NCI-H1105 treated with DMSO at 0.1 percent for 48 hours (cell line): ENCODE measurements at regions not wholly inside any gene's neighbourhood (a gene's known extent, or its start where the extent isn't known, plus 50 kb on each side); places are given as distances from the start of the nearest gene placed in this dataset.
A peak's percentile ranks its signal among the peaks of the same experiment; 100 is the strongest.

Experiments used
- DNase-seq: peaks from one replicate; lab custom pipeline; 2025; lab: John Stamatoyannopoulos, UW

- DNase-seq, result no peak
Measured at GRCh38 chr14:101706509-101707067, 54.9 kb upstream of the PPP2R5C start.

DNA sequence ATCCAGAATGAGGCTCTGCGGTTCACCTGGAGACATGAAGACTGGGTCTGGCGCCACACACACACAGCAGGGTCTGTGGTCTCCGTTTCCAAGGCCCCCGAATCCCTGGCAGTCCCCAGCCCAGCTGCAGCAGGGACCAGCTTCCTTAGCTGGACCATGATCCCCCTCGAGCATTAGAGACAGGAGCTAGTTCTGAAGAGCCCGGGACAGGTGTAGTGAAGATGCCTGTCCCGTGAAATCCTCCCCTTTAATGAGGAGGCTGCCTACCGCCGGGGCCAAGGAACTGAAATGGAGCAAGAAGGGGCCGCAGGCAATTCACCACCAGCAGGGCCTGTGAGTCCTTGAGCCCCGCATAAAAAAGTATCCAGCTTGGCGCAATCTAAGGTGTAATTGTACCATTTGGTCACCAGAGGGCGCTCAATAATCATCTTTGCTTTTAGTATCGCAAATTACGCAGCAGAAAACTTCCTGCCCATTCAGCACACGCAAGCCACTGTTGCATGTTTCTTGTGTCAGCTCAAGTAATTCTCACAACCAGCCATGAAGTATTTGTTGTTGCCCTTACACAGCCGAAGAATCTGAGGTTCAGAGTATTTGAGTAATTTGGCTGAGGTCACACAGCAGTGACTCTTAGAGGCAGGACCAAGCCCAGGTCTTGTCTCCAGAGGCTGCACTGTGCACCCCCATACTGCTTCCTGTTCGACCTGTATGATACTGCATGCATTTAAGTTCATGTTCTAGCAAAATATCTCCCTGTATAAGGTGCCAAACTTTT lies 54.3 kb upstream of the PPP2R5C start:
- DNase-seq, result peak; percentile 82

- no peak for DNase-seq
Measured at GRCh38 chr14:101707863-101708620, 53.5 kb upstream of the PPP2R5C start.

DNA sequence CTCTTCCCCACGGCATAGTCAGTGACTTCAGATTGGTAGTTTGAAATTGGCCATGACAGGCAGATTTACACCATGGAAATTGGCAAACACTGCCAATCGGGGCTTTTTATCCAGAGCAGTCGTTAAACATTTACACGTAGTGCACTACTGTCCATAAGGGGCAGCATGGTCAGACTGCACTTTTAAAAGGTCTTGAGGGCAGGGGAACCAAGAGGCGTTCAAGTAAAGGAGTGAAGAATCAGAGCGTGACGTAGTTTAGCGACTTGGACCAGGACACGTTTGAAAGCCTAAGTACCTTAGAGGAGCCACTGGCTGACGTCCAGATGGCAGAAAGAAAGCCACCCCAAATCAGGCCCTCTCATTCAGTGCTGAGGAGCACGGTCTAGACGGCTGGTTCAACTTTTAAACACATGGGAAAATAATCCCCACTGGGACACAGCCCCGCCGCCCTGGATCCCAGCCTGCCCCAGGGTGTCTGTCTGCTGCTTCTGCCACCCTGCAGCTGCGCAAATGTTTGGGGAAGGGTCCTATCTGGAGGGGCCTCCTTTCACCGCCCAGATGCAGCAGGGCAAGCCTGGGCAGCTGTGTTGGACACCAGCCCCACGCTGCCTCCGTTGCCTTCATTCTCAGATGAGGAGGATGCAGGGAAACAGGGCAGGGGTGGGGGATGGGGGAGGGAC lies 52.5 kb upstream of the PPP2R5C start:
- DNase-seq, result no peak

DNA sequence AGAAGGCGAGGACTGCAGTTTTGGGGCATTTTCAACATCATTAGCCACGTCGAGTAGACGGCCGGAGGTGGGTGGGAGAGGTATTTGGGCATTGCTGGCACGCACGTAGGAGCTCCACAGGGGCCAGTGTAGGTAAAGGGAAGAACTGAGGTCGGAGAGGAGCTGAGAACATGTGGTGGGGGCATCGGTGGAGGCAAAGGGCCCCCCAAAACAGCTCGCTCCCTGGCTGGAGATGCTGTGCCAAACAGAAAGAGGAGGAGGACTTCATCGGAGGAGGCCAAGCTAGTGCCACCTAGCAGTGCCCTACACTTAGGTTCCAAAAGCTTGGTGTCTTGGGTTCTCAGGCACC lies 52.0 kb upstream of the PPP2R5C start:
- no peak for DNase-seq

DNA sequence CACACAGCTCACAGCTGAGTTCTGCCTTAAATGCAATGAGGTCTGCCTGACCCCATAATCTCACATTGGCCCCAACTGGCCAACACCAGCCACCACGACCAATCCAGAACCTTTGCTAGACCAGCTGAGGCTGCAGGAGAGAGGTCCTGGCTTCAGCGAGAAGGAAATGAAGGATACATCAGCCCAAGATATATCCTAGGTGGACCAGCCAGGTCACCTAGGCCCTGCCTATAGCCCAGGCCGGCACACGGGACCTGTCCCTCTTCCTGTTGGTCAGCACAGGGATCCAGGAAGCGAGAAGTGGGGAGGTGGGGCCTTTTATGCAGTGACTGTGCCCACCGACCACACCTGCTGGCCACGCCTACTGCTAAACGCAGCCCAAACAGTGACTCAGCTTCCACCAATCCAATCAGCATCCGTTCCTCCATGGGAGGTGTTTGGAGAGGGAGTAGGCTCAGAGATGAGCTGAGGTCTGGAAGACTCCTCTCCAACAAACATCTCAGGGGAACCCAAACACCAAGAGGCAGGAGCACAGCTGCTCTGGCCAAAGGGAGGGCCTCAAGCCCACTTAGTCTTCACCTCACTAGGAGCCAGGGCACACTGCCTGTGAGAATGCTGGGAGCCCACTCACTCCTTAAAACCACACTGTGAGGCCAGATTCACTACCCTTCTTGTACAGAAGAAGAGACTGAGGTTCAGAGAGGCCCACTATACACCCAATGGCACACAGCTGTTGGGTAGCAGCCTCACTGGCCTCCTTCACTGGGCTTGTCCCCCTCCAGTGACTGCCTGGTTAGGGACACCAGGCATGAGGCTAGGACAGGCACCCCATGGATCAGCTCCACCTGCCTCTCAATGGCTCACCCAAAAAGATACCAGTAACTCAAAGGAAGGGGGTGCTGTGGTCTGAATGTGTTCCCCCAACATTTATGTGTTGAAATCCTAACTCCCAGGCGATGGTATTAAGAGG lies 51.3 kb upstream of the PPP2R5C start:
- DNase-seq, result no peak

- DNase-seq, result no peak
Measured at GRCh38 chr14:101711041-101711856, 50.3 kb upstream of the PPP2R5C start.
